Kidney capillary endothelial cell (primary cell): ENCODE measurements at regions not wholly inside any gene's neighbourhood (a gene's known extent, or its start where the extent isn't known, plus 50 kb on each side); places are given as distances from the start of the nearest gene placed in this dataset.
"Not testable (repeated sequence)": the region's sequence is repeated elsewhere in the genome, so short reads cannot be mapped to it uniquely, and the experiment has no call there.

Experiments used
- DNase-seq: peaks from one replicate; pipeline ENCODE4 v3.0.0-alpha.2; 2018; ENCODE audit warnings: low spot score

DNA sequence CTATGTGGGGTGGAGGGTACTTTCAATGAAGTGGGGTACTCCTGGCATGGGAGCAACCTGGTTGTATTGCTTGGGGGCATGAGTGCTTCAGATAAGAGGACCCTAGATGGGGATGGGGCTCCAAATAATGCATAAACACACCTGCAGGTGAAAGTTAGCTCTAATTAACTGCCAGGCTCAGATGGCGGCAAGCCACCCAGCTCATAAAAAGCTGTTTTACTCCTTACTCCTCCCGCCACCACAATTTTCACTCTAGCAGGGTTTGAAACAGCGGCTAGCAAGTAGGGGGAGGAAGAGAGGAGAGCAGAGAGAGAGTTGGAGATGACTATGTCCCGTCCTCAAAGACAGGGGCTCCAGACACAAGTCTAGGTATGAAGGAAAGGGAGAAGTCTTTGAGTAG is 117.7 kb upstream of the WSCD1 start:
- no peak for DNase-seq

DNA sequence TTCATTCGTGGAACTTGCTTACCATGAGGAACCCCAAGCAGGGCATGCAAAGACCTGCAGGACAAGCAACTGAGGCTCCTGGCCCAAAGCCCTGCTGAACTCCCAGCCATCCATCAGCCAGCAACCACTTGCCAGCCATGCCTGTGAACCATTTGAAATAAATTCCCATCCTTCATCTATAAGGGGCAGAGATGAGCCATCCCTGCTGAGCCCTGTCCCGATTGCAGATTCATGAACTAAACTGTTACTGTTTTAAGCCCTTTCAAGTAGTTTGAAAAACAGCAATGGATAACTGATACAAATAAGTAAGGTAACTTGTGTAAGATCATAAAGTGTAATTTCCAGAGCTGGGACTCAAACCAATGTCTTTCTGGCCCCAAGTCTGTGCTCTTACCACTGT is 114.4 kb upstream of the WSCD1 start:
- no peak for DNase-seq

DNA sequence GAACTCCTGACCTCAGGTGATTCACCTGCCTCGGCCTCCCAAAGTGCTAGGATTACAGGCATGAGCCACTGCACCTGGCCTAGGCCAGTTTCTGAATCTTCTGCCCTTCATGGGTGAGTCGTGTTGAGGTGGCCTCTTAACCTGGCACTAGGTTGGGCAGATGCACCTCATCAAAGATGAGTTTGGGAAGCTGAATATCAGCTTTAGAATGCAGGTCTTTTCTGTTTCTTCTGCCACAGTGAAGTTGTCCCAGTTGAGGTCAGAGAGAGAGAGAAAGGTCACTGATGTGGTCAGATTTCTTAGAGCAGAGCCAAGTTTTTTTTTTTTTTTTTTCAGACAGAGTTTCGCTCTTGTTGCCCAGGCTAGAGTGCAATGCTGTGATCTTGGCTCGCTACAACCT is 111.3 kb upstream of the WSCD1 start:
- no peak for DNase-seq

DNA sequence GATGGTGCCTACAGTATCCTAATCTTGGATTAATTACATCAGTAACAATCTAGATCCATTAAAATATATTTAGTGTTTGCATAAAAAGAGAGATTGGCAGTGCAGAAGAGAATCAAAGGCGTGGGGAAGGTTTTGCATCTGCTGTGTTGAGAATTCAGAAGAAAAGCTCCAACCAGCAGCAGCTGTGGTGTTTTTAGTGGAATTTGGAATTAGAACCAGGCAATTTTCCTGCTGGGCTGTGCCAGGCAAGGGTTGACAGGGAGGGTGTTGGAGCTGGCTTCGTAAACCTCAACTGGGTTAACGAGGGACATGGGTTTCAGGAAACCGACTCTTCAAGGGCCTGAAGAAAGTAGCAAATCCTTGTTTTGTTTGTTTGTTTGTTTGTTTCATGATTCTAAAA is 107.8 kb upstream of the WSCD1 start:
- no peak for DNase-seq

DNA sequence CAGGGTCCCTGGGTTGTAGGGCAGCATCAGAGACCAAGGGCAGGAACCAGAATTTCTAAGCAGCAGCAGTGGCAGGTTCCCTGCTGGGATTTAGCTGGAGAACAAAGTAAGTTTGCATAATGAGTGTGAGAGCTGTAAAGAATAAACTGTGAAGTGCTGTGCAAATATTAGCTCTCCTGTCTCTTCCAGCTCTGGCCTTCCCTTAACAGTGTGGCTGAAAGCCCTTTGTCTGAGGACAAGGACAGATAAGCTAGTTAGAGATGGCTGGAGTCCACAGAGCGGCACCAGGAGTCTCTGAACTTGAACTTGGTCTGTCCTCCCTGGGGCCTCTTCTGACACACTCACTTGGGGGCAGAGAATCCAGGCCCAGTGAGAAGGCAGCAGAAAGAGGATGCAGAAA is 98.2 kb upstream of the WSCD1 start:
- DNase-seq = no peak

DNA sequence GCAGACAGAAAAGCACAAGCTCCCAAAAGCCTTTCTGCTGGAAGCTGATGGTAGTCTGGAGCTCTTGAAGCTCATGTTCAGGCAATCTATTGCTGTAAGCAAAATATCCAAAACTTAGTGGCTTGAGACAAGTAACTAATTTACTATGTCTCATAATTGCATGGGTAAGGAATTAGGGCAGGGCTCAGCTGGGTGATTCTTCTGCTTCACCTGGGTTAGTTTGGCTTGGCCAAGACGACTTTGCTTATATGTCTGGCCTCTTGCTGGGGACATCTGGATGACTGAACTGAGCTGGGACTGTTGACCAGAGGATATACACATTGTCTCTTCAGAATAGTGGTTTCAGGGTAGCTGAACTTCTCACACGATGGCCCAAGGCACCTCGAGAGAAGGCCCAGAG is 96.8 kb upstream of the WSCD1 start:
- no peak for DNase-seq

DNA sequence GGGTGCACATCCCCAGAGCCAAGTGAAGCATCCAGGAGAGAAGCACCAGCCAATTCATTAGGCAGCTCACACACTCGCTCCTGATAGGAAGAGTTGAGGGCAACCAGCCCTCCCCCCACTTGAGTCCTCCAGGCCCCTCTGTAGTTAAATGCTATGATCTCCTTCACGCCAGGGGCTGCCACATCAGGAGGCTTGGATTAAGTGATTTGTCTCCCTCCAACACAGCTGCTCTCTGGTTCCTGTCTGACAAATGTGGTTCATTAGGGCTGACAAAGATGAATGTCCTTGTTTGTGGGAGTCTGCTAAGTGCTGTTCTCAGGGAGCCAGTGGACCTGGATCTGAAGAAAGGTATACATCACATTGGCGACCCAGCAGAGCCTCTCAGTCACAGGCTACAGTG is 94.5 kb upstream of the WSCD1 start:
- DNase-seq = no peak

DNA sequence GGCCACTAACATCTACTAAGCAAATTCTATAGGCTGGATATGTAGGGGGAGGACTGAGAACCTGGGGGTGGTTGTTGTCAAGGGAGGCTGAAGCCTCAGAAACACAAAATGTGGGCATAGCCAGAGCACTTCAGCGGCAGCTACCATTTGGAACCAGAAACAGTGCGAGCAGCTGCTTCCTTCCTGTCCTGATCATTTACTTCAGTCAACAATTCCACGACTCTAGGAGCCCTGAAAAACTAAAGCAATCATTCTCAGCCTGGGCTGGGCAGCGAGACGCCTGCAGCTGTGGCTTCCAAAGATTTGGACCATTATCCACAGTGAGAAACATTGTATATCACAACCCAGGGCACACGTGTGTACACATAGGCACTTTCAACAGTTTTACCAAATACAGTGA is 93.9 kb upstream of the WSCD1 start:
- no peak for DNase-seq

GRCh38 chr17:5978496-5978895 is 91.7 kb upstream of the WSCD1 start:
- DNase-seq = no peak

DNA sequence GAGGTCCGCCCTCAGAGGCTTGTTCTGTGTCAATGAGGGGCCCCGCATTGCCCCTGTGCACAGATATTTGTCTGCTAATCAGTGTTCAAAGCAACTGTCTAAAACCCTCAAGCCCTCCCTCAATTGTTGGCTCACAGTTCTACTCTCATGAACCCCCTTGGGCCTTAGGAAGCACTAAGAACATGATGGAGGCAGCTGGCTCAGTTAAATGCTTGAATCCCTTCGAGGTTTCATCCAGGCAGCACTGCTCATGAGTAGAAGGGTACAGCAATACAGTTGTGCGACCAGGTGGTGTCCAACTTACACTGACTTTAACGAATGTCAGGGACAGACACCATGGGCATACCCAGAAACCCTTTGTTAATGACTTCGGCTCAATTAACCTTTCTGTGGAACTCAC is 89.2 kb upstream of the WSCD1 start:
- no peak for DNase-seq

- DNase-seq = no peak
Measured at GRCh38 chr17:5986644-5987043, 83.5 kb upstream of the WSCD1 start.

DNA sequence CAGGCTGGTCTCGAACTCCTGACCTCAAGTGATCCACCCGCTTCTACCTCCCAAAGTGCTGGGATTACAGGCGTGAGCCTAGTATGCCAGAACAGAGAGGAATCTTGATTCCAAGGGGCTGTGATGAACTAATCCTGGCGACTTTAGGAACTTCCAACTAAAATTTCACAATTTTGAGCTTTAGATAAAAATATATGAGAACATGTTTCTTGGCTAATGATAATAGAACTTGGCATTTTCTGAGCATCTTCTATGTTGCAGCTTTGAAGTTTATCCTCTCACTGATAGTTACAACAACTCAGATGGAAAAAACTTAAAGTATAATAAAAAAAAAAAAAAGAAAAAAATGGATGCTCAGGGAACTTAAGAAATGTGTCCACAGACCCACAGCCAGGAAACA is 69.8 kb upstream of the WSCD1 start:
- no peak for DNase-seq

DNA sequence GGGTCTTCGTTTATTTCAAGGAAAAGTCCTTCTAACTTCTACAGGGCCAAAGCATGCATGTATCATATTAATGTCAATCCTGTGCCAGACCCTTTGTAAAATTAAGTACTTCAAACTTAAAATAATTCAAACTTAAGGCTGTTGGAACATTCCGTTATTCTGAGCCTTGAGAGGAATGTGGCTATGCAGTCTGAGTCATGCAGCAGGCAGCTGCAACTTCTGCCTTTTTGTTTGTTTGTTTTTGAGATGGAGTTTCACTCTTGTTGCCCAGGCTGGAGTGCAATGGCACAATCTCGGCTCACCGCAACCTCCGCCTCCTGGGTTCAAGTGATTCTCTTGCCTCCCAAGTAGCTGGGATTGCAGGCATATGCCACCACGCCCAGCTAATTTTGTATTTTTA is 67.0 kb upstream of the WSCD1 start:
- not testable (repeated sequence) for DNase-seq

DNA sequence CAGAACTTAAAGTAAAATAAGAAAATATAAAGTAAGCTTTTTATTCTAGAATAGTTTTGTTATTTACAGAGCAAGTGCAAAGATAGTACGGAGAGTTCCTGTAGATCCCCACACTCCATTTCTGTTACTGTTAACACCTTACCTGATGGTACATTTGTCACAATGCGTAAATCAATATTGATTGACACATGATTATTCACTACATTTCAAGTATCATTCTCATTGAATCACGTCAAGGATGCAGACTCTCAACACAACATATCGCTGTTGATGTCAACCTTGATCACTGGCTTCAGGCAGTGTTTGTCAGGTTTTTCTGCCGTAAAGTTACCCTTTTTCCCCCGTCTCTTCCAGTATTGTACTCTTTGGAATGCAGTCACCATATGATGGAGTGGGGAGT is 64.2 kb upstream of the WSCD1 start:
- DNase-seq = no peak

GRCh38 chr17:6011206-6011605 is 59.0 kb upstream of the WSCD1 start:
- DNase-seq = no peak

DNA sequence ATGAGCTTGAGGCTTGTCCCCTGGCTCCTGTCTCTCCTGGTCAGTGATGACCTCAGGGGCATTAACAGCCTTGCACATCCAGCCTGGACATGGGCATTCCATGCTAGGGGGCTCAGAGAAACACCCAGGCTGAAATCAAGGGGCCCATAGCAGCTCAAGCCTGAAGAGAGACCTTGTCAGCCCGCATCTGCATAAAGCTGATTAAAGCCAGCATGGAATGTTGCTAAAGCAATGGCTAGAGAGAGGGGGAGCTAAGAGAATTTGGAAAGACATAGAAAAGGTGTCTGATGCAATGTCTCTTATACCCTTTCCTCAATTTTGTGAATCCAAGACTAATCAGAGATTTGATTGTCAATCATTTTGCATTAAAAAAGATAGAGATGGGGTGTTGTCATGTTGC is 51.4 kb upstream of the WSCD1 start:
- no peak for DNase-seq

DNA sequence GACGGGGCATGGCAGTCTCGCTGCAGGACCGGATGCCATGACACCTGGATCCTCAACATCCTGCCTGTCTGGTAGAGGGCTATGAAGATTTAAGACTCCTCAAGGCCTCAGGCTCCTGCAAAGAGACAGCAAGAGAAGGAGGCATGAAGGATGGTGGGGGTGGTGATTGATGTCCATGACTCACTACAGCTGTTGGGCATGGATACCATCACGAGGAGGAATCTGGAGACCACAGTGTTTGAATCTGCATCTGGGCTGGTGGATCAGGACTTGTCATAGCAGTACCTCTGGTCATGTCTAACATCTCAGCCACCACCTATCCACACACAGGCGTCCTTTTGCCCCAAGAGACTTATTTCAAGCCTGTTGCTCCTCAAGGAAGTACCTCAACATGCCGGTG is 50.2 kb upstream of the WSCD1 start:
- no peak for DNase-seq

GRCh38 chr17:6020376-6021010 is 49.7 kb upstream of the WSCD1 start:
- no peak for DNase-seq
